Panc1 (cell line): ENCODE measurements at regions not wholly inside any gene's neighbourhood (a gene's known extent, or its start where the extent isn't known, plus 50 kb on each side); places are given as distances from the start of the nearest gene placed in this dataset.

ENCODE experiments used
- POLR2AphosphoS5 ChIP-seq: IDR thresholded peaks from 2 replicates; pipeline ENCODE4 v1.6.1; 2012; ENCODE audit warnings: mild to moderate bottlenecking, low read depth, low read length, moderate library complexity
- TF ChIP-seq, protein P1 (sequence below): fragments of 450-650 bp; IDR thresholded peaks from 2 replicates; pipeline ENCODE4 v1.5.1; 2017; ENCODE audit warnings: mild to moderate bottlenecking

DNA sequence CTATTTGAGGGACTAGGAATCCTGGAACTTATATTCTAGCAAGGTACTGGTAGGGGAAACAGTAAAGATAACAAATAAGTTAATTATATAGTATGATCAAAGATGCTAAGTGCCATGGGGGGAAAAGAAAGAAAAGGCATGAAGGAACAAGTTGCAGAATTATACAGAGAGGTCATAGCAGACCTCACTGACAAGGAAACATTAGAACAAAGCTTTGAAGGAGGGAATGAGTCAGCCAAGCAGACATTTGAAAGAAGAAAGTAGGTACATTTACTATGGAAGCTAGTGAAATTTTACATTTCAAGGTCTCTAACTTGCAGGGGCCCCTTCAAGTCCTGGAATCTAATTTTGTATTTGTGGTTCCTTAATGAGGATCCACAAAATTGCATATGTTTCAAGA lies 57.2 kb upstream of the TIPARP start:
- TF ChIP-seq, protein P1, sequence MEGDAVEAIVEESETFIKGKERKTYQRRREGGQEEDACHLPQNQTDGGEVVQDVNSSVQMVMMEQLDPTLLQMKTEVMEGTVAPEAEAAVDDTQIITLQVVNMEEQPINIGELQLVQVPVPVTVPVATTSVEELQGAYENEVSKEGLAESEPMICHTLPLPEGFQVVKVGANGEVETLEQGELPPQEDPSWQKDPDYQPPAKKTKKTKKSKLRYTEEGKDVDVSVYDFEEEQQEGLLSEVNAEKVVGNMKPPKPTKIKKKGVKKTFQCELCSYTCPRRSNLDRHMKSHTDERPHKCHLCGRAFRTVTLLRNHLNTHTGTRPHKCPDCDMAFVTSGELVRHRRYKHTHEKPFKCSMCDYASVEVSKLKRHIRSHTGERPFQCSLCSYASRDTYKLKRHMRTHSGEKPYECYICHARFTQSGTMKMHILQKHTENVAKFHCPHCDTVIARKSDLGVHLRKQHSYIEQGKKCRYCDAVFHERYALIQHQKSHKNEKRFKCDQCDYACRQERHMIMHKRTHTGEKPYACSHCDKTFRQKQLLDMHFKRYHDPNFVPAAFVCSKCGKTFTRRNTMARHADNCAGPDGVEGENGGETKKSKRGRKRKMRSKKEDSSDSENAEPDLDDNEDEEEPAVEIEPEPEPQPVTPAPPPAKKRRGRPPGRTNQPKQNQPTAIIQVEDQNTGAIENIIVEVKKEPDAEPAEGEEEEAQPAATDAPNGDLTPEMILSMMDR = no peak
- no peak for TF ChIP-seq POLR2AphosphoS5
